ENCODE measurements at regions not wholly inside any gene's neighbourhood (a gene's known extent, or its start where the extent isn't known, plus 50 kb on each side); places are given as distances from the start of the nearest gene placed in this dataset.

GRCh38 chr13:74865656-74866055 lies 616.3 kb downstream of the TBC1D4 start:
- no peak for DNase-seq

- no peak for DNase-seq
Observed at GRCh38 chr13:74860789-74861188, 621.2 kb downstream of the TBC1D4 start.

- DNase-seq = no peak
Observed at GRCh38 chr13:74850893-74851292, 631.1 kb downstream of the TBC1D4 start.

- no peak for DNase-seq
Observed at GRCh38 chr13:74847966-74848365, 634.0 kb downstream of the TBC1D4 start.

DNA sequence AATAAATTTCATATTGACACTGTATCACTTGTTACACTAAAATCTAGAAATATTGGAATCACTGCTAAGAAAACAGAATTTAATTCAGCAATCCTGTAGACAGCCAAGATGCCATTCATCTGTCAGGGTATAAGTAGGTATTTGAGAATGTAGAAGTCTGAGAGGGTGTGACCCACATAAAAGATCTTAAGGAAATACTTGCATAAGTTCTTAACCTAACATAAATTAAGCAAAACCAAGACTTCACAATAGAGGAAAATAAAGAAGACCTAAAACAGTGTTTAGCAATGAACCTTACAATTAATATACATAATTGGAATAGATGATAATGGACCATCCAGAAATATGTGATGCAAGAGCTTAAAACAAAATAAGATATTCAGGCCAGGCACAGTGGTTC lies 636.2 kb downstream of the TBC1D4 start:
- no peak for DNase-seq

DNA sequence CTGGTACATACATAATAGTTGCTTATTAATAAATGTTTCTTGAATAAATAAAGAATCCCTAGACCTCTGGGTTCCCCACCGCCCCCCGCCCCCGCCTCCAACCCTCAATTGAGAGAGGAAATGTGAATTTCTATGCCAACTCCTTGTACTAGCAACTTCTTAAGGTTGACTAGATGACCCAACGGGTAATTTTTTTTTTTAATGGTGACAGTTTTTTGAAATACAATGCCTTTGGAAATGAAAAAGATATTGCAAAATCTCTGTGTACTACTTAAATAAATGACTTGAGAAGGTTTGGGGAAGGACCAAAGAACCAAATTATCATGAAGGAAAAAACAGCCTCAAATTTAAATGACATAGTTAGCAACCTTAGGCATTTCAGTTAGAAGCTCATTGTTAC lies 640.3 kb downstream of the TBC1D4 start:
- DNase-seq = no peak

- DNase-seq = no peak
Observed at GRCh38 chr13:74841123-74841522, 640.8 kb downstream of the TBC1D4 start.

- DNase-seq = no peak
Observed at GRCh38 chr13:74839656-74840055, 642.3 kb downstream of the TBC1D4 start.

DNA sequence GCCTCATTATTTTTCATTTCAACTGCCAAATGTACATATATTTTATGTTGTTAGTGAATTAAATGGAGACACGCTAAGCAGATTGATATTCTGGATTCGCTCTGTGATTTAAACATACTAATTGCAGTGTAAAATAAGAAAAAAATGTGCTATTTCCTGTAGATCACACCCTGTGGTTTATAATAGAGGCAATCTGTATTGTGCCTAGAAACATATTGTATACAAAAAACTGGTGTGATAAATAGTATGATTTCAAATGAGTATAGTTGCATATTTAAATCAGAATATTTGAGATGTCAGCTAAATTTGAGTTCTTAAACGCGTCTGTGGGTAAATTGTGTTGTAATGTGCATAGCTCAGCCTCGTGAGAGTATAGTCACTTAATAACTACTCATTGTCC lies 643.9 kb downstream of the TBC1D4 start:
- DNase-seq = no peak

DNA sequence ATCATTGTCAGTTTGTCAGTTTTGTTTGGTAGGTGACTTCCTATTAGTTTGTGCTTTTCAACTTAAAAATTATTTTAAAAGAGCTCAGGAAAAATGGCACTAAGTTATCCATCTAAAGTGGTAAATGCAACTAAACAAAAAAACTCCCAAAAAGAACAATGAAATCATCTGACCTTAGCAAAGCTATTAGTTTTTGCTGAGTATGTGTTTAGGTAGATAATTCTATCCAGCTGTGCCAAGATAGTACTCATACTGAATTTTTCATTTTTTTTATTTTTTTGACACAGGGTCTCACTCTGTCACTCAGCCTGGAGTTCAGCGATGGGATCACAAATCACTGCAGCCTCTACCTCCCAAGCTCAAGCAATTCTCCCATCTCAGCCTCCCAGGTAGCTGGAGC lies 645.3 kb downstream of the TBC1D4 start:
- DNase-seq = no peak

GRCh38 chr13:74835579-74835978 lies 646.4 kb downstream of the TBC1D4 start:
- no peak for DNase-seq

- DNase-seq = no peak
Observed at GRCh38 chr13:74825938-74826246, 656.1 kb downstream of the TBC1D4 start.

GRCh38 chr13:74825152-74825937 lies 656.6 kb downstream of the TBC1D4 start:
- no peak for DNase-seq

GRCh38 chr13:74820809-74821208 lies 661.2 kb downstream of the TBC1D4 start:
- DNase-seq = no peak

DNA sequence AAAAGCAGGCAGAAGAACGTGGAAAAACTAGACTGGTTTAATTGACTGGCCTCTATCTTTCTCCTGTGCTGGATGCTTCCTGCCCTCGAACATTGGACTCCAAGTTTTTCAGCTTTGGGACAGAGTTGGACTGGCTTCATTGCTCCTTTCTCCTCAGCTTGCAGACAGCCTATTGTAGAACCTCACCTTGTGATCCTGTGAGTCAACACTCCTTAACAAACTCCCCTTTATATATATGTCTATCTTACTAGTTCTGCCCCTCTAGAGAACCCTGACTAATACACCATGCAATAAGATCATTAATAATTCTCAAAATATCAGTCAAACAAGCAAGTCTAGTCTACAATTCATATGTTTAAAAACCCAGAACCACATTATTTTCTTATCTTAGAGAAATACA lies 662.4 kb downstream of the TBC1D4 start:
- DNase-seq = no peak

DNA sequence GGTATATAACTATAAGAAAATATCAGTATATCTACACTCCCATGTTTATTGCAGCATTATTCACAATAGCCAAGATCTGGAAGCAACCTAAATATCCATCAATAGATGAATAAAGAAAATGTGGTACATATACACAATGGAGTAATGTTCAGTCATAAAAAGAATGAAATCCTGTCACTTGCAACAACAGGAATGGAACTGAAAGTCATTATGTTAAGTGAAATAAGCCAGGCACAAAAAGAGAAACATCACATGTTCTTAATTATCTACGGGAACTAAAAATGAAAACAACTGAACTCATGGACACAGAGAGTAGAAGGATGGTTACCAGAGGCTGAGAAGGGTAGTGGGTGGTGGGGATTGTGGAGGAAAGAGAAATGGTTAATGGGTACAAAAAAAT lies 665.2 kb downstream of the TBC1D4 start:
- no peak for DNase-seq

DNA sequence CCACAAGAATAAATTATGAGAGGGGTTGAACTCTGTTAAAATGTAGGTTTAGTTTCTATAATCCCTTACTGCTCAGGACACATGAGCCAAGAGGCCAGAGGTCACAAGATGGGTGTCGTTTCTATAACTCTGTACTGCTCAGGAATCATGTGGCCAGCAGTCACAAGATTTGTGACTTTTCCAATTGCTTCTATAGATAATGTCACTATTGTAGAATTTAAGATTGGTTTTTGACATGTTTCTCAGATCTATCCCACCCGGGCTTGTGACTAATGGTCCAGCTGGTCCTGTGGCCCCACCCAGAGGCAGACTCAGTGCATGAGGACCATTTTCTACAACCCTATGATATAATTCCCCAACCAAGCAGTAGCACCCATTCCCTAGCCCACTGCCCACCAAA lies 662.0 kb upstream of the KLF12 start:
- DNase-seq = no peak

GRCh38 chr13:74795526-74795925 lies 661.3 kb upstream of the KLF12 start:
- no peak for DNase-seq

- no peak for DNase-seq
Observed at GRCh38 chr13:74794582-74794981, 660.4 kb upstream of the KLF12 start.

- DNase-seq = no peak
Observed at GRCh38 chr13:74794147-74794546, 659.9 kb upstream of the KLF12 start.

- no peak for DNase-seq
Observed at GRCh38 chr13:74784959-74785358, 650.8 kb upstream of the KLF12 start.

GRCh38 chr13:74778946-74779345 lies 644.7 kb upstream of the KLF12 start:
- DNase-seq = no peak

GRCh38 chr13:74778087-74778486 lies 643.9 kb upstream of the KLF12 start:
- no peak for DNase-seq

GRCh38 chr13:74774264-74774663 lies 640.1 kb upstream of the KLF12 start:
- no peak for DNase-seq

DNA sequence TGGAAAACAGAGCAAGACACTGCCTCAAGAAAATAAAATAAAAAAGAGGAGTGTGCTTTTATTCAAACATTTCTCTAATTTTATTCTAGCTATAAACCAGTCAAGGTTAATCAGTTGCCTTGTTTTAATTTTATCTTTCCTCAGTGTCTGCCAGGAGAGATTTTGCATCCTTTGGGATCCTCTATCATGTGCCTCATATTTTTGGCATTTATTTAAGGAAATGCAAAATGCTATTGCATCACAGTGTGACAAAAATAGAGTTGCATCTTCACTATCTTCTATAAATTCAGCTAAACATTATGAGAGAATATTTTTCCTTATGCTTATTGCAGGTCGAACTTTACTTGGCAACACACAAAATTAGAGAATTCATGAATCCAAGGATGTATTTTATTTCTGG lies 639.0 kb upstream of the KLF12 start:
- DNase-seq = no peak

DNA sequence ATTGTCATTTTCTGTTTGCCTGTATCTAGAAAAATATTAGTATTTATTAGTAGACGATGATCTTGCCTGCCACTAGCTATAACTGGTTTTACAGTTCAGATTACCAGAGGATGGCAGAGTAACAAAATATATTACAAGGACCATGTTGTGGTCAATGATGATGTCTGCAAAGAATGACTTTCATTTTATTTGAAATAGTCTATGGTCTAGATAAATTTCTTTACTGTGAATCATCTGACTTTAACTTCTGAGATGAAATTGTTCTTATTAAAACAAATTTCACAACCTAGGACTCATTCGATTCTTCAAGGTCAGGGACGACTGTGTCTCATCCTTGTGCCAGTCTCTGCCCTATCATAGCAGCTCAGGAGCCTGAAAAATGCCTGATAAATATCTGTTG lies 637.8 kb upstream of the KLF12 start:
- no peak for DNase-seq

Data from activated naive CD4-positive, alpha-beta T cell treated with Interleukin-2 at 50 U/mL for 16 hours (primary cell).